GM10847 (cell line): ENCODE measurements at regions not wholly inside any gene's neighbourhood (a gene's known extent, or its start where the extent isn't known, plus 50 kb on each side); places are given as distances from the start of the nearest gene placed in this dataset.

ENCODE experiments used
- POLR2A ChIP-seq: IDR thresholded peaks from 2 replicates; pipeline ENCODE4 v1.6.1; 2011; ENCODE audit not compliant: insufficient read length; ENCODE audit errors: extremely low read depth

DNA sequence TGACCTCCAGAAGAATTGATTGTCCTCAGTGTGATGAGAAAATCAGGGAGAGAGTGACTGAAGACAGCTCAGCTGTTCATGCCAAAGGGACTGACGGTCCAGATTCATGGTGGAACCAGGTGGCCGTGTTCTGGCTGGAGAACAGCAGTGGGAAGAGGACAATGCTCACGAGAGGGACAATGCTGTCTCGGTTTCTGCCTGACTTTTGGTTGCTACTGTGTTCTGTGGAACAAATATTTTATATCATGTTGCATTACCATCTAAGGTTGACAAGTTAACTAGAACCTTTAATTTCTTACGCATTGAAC, 58.0 kb upstream of the ULK4 start:
- TF ChIP-seq POLR2A = no peak

DNA sequence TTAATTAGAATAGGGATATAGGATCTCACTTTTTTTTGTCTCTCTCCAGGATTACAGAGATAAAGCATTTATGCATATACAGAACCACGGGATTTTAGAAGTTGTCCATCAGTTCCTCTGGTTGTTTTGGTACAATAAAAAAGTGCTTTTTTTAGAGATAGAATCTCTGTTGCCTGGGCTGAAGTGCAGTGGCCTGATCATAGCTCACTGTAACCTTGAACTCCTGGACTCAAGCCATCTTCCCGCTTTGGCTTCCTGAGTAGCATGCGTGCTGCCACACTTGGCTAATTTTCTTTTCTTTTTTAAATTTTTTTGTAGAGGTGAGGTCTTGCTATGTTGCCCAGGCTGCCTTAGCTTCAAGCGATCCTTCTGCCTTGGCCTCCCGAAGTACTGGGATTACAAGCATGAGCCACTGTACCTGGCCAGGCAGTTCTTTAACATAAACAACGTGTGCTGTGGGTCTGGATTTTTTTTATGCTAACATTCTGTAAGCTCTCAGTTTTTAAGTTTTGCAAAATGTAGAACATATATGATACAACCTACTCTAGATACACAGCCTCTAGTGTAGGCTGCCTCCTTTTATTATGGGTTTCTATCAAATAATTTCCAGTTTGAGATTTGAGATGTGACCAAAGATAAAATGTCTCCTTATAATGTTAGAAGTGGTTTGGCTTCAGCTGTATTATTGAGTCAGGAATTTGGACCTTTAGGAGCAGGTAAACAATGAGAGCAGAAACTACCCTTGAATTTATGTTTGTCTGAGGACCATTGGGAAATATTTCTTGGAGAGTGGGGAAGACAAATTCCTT, 57.4 kb upstream of the ULK4 start:
- no peak for TF ChIP-seq POLR2A

- no peak for TF ChIP-seq POLR2A
Measured at GRCh38 chr3:42014921-42015533, 53.1 kb upstream of the ULK4 start.

DNA sequence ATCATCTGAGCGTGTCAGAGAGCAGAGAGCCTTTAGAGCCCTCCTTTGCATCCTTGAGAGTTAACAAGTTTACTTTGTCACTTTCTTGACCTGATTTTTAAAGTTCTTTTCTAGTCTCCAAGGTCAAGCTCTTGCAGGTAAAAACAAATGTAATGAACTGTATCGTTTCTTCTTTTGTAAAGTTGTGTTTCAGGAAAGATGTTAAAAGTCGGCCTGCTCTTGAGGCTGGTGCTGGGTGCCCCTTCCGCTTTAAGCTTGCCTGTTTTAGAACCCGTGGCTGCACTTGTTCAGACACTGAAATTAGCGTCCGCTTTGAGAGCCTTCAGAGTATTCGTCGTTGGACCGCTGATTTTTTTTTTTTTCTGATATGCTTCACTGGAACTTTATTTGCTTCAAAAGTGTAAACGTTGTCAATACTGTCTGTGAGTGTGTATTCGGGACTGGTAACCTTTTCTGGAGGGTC, 52.6 kb upstream of the ULK4 start:
- no peak for TF ChIP-seq POLR2A

DNA sequence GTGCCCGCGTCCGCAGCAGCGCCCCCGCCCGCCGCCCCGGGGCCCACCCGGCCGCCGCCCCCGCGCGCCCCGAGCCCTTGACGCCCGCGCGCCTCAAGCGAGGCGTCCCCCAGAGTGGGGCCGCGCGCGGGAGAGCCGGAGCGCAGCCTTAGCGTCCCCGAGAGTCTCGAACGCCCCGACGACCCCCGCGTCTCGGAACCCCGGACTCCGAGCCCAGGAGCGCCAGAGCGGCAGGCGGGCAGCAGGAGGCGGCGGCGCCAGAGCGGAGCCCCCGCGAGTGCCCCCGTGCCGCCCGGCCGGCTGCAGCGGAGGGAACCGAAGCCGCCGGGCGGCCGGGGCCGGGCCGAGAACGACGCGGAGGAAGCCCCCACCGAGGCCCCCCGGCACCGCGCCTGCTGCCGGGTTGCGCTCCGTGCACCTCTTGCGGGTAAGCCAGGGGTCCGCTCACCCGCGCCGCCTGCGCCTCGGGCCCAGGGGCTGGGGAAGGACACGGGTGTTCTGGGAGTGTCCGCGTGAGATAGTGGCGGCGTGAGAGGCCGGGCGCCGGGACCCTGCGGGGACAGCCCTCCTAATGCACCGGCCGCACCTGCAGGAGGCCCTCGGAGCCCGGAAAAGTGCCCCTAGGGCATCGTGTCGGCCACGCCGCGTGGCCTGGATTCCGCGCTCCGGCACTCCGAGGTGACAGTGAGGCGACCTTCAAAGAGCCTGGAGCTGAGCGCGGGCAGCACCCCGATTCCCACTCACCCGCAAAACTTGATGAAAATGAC, 52.0 kb upstream of the ULK4 start:
- TF ChIP-seq POLR2A = no peak

DNA sequence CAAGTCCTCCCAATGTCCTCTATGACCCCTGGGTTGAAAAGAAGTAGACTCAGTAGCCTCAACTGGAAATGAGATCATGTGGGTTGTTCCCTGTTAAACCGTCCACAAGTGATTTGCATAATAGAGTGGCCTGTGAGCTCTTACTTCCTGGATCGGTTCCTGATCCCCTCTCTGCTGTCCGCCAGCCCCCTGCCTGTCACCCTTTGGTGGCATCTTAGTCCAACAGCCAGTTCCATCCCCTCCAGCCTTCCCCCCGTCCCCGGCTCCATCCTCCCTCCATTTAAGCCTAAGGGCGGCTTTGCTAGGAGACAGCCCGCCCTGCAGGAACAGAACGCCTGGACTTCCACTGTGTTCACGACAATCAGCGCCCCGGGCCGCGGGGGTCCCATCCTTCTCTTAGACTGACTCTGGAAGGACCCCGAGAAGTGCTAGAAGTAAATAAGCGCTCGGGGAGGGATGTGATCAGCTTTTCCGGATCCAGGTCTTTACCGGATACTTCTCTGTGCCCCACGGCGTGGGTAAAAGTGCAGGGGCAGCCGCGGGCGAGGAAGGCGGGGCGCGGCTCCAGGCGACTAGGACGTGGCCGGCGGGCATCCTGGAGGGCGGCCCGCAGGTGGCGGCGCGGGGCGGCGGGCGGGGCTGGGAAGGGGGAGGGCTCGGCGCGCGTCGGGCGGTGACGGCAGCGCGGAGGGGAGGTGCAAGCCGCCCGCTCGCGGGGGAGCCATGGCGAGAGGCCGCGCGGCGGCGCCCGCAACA, 51.2 kb upstream of the ULK4 start:
- peak; percentile 82 for TF ChIP-seq POLR2A

- no peak for TF ChIP-seq POLR2A
Measured at GRCh38 chr3:42012383-42012934, 50.6 kb upstream of the ULK4 start.
